Retinal pigment epithelial cell (primary cell): ENCODE measurements at regions not wholly inside any gene's neighbourhood (a gene's known extent, or its start where the extent isn't known, plus 50 kb on each side); places are given as distances from the start of the nearest gene placed in this dataset.

ENCODE experiments used
- DNase-seq: peaks from one replicate; pipeline ENCODE4 v3.0.0-alpha.2; 2010; ENCODE audit warnings: low read depth
- H3K4me3 ChIP-seq: 2 replicates; pipeline ENCODE4 v1.5.1; 2011; ENCODE audit warnings: mild to moderate bottlenecking, low read length, control low read depth, moderate library complexity
- TF ChIP-seq, protein P1 (sequence below): conservative IDR thresholded peaks from 2 replicates; pipeline ENCODE4 v1.5.1; 2011; ENCODE audit warnings: low read depth, low read length, control low read depth, inconsistent platforms

DNA sequence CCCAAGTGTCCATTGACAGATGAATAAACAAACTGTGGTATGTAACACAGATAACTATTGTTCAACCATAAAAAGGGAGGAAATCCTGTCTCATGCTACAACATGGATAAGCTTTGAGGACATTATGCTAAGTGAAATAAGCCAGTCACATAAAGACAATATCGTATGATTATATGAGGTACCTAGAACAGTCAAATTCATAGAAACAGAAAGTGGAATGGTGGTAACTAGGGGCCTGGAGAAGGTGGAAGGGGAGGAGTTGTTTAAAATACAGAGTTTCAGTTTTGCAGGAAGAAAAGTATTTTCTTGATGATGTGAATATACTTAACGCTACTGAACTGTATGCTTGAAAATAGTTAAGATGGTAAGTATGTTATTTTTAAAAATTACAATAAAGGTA, 304.6 kb upstream of the CXCR4 start:
- DNase-seq, result no peak
- H3K4me3 ChIP-seq, result no peak overlapping the region
- TF ChIP-seq, protein P1, sequence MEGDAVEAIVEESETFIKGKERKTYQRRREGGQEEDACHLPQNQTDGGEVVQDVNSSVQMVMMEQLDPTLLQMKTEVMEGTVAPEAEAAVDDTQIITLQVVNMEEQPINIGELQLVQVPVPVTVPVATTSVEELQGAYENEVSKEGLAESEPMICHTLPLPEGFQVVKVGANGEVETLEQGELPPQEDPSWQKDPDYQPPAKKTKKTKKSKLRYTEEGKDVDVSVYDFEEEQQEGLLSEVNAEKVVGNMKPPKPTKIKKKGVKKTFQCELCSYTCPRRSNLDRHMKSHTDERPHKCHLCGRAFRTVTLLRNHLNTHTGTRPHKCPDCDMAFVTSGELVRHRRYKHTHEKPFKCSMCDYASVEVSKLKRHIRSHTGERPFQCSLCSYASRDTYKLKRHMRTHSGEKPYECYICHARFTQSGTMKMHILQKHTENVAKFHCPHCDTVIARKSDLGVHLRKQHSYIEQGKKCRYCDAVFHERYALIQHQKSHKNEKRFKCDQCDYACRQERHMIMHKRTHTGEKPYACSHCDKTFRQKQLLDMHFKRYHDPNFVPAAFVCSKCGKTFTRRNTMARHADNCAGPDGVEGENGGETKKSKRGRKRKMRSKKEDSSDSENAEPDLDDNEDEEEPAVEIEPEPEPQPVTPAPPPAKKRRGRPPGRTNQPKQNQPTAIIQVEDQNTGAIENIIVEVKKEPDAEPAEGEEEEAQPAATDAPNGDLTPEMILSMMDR, result no peak

DNA sequence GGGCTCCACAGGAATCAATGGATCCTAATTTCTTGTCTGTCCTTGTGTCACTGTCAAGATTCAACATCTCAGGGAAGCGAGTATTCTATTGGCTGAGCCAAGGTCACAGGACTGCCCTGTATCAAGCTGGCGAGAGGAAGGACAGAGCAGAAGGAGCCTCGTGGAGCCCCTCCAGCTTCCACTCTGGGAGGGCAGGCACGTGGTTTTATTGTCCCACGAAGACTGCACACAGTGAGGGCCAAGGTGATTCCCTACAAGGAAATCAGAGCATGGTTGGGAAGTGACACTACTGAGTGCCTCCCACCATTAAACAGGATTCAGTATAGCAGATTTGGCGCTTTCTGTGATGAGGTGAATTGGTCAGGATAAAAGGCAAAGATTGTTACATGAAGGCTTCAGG, 302.4 kb upstream of the CXCR4 start:
- DNase-seq, result no peak
- TF ChIP-seq, protein P1, result no peak
- H3K4me3 ChIP-seq, result no peak overlapping the region

DNA sequence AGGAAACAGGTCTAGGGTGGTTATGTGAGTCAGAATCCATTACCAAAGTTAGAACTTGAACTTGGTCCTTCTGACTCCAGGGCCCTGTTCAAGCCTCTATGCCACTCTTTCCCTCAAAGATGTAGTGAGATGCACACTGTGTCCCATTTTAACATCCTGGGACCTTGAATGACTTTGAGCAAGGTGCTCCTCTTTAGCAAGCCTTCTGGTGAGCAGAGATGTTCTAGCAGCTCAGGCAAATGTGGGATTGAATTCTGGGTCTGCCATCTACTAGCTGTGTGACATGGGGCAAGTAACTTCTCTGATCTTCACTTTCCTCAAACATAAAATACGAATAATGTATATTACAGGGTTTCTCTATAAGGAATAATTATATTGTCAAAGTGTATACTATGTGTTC, 294.0 kb upstream of the CXCR4 start:
- TF ChIP-seq, protein P1, result no peak
- DNase-seq, result no peak
- H3K4me3 ChIP-seq, result no peak overlapping the region

DNA sequence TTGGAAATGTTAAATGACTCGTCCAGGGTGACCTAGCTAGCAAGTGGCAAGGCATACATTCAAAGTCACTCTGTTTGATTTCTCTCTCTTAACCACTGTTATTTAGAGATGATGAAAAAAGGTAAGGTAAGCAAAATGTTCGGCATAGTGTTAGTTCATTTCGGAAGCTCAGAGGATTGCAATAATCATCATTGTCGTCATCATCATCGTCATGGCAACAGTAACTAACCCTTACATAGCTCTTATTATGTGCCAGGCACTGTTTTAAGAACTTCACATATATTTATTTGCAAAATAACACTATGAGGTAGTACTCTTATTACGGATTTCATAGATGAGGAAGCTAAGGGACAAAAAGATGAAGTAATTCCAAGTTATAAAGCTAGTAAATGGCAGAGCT, 292.7 kb upstream of the CXCR4 start:
- no peak overlapping the region for H3K4me3 ChIP-seq
- TF ChIP-seq, protein P1, result no peak
- no peak for DNase-seq

DNA sequence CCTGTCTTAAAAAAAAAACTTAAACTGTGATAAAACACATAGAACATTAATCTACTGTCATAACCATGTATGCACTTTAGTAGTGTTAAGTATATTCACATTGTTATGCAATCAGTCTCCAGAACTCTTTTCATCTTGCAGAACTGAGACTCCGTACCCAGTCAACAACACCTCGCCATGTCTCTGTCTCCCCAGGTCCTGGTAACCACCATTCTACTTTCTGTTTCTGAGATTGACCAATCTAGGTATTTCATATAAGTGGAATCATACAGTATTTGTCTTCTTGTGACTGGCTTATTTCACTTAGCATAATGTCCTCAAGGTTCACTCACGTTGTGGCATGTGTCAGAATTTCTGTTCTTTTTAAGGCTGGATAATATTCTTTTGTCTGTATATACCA, 290.8 kb upstream of the CXCR4 start:
- no peak for DNase-seq

DNA sequence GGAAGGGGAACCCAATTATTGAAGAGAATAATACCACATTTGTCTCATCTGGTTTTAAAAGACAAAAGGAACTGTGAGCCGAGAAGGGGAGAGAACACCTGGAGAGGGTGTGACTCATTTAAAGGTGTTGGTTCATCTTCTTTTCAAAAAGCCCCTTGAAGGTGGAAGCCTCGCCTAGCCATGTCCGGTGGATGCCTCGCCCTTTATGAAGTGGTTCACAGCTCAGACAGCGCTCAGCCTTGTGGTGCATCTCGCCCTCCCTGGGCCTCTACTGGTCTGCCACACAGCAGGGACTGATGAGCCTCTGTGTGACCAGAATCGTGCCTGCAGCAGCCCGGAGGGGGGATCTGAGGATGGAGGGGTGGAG, 290.0 kb upstream of the CXCR4 start:
- DNase-seq, result no peak
- no peak overlapping the region for H3K4me3 ChIP-seq
- TF ChIP-seq, protein P1, result no peak

More for the DNA sequence above, 290.8 kb upstream of the CXCR4 start:
- TF ChIP-seq, protein P1, result no peak
- no peak overlapping the region for H3K4me3 ChIP-seq

DNA sequence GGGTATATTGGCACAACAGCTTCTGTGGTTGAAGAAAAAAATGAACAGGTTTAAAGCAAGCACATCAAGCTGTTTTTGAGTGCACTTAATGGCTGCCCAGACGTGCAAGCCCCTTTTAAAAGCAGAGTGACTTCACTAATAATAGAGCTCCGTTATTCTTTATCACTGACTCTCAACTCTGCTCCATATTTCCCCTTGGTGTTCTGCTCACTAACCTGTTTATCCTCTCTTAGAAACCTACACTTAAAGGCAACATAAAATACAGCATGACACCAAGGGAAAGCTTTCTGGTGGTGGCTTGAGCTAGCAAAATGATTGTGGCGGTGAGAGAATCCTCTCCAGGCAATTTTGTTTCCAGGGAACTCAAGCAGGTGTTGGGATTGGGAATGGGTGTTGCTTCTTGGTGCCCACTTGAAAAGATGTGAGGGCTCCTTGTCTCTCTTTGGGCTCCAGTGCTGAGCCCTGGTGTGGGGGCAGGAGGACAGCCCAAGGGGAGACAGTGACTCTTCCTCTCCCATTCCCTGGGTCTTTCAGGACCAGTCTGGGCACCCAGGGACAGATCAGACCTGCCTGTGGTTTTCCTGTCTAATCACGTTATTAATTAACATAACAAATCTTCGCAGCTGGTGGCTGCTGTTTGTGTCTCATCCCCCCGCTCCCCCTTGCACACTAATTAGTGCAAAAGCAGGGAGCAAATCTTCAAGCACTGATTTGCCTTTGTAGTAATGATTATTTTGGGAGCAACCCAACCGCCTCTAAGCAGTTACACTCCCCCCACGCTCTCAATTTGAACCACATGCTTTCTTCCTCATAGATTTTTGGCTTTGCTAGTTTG, 289.4 kb upstream of the CXCR4 start:
- TF ChIP-seq, protein P1, result no peak
- no peak for DNase-seq

More for the DNA sequence above, 289.4 kb upstream of the CXCR4 start:
- H3K4me3 ChIP-seq, result no peak overlapping the region
